ENCODE measurements at regions not wholly inside any gene's neighbourhood (a gene's known extent, or its start where the extent isn't known, plus 50 kb on each side); places are given as distances from the start of the nearest gene placed in this dataset.

- H3K36me3 ChIP-seq (ENCODE audit: insufficient read depth), result no peaks in the 10 kb centered on the region
- no peak overlapping the region for H3K27ac ChIP-seq
- H3K4me2 ChIP-seq, result no peak overlapping the region
- H3K79me2 ChIP-seq (ENCODE audit: insufficient read depth, low read depth), result no peaks in the 10 kb centered on the region
- no peak overlapping the region for H3K9ac ChIP-seq
- no peaks in the 10 kb centered on the region for H3K4me1 ChIP-seq (ENCODE audit: low read depth, poor library complexity, severe bottlenecking)
- no peaks in the 10 kb centered on the region for H3K27me3 ChIP-seq (ENCODE audit: insufficient read depth, low read depth)
- H2AFZ ChIP-seq (ENCODE audit: low read depth), result no peak overlapping the region
- TF ChIP-seq CTCF (conservative IDR thresholded peaks at IDR 0.05; ENCODE audit: low read depth, low read length), result no peak
- H3K4me3 ChIP-seq (IDR thresholded peaks at IDR 0.05; ENCODE audit: insufficient read depth, low read depth, low read length), result no peak overlapping the region
- H4K20me1 ChIP-seq (ENCODE audit: insufficient read depth), result no peaks in the 10 kb centered on the region
Observed at GRCh38 chr3:191768421-191768820, 307.5 kb downstream of the PYDC2 start.

DNA sequence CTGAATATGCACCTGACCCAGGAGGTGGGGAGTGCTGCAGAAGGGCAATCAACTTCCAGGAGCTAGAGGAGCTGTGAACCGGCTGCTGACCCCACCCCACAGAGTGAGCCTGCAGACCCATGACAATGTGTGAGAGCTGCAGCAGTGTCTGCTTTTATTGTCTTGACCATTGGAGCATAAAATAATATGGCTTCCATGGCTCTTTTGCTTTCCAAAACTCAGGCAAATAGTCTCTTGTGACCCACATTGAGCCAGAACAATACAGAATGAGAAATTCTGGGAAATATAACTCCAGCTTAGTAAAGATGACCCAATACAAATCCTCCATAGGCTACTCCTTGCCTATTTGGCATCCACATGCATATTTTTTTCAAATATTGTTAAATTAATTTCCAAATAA is 309.6 kb downstream of the PYDC2 start:
- Histone ChIP-seq H3K4me2 (no peak overlapping the region), H3K9ac (no peak overlapping the region), H2AFZ (ENCODE audit: low read depth) (no peak overlapping the region), H3K79me2 (ENCODE audit: insufficient read depth, low read depth) (no peaks in the 10 kb centered on the region), H3K27me3 (ENCODE audit: insufficient read depth, low read depth) (no peaks in the 10 kb centered on the region), H3K36me3 (ENCODE audit: insufficient read depth) (no peaks in the 10 kb centered on the region), H3K4me1 (ENCODE audit: low read depth, poor library complexity, severe bottlenecking) (no peaks in the 10 kb centered on the region), H3K4me3 (IDR thresholded peaks at IDR 0.05; ENCODE audit: insufficient read depth, low read depth, low read length) (no peak overlapping the region), H3K27ac (no peak overlapping the region), H4K20me1 (ENCODE audit: insufficient read depth) (no peaks in the 10 kb centered on the region)
- no peak for TF ChIP-seq CTCF (conservative IDR thresholded peaks at IDR 0.05; ENCODE audit: low read depth, low read length)

GRCh38 chr3:191774485-191774884 is 313.5 kb downstream of the PYDC2 start:
- no peaks in the 10 kb centered on the region for H3K4me1 ChIP-seq (ENCODE audit: low read depth, poor library complexity, severe bottlenecking)
- H3K4me2 ChIP-seq, result no peak overlapping the region
- H3K27ac ChIP-seq, result no peak overlapping the region
- no peak overlapping the region for H3K4me3 ChIP-seq (IDR thresholded peaks at IDR 0.05; ENCODE audit: insufficient read depth, low read depth, low read length)
- H3K9ac ChIP-seq, result no peak overlapping the region
- no peaks in the 10 kb centered on the region for H4K20me1 ChIP-seq (ENCODE audit: insufficient read depth)
- H3K79me2 ChIP-seq (ENCODE audit: insufficient read depth, low read depth), result no peaks in the 10 kb centered on the region
- TF ChIP-seq CTCF (conservative IDR thresholded peaks at IDR 0.05; ENCODE audit: low read depth, low read length), result no peak
- no peak overlapping the region for H2AFZ ChIP-seq (ENCODE audit: low read depth)
- no peaks in the 10 kb centered on the region for H3K36me3 ChIP-seq (ENCODE audit: insufficient read depth)
- no peaks in the 10 kb centered on the region for H3K27me3 ChIP-seq (ENCODE audit: insufficient read depth, low read depth)

GRCh38 chr3:191775451-191776233 is 314.7 kb downstream of the PYDC2 start:
- H4K20me1 ChIP-seq (ENCODE audit: insufficient read depth), result no peaks in the 10 kb centered on the region
- H3K79me2 ChIP-seq (ENCODE audit: insufficient read depth, low read depth), result no peaks in the 10 kb centered on the region
- H3K4me3 ChIP-seq (IDR thresholded peaks at IDR 0.05; ENCODE audit: insufficient read depth, low read depth, low read length), result no peak overlapping the region
- no peaks in the 10 kb centered on the region for H3K36me3 ChIP-seq (ENCODE audit: insufficient read depth)
- H3K4me1 ChIP-seq (ENCODE audit: low read depth, poor library complexity, severe bottlenecking), result no peaks in the 10 kb centered on the region
- no peaks in the 10 kb centered on the region for H3K27me3 ChIP-seq (ENCODE audit: insufficient read depth, low read depth)
- no peak overlapping the region for H3K4me2 ChIP-seq
- no peak overlapping the region for H3K27ac ChIP-seq
- no peak for TF ChIP-seq CTCF (conservative IDR thresholded peaks at IDR 0.05; ENCODE audit: low read depth, low read length)
- H3K9ac ChIP-seq, result no peak overlapping the region
- no peak overlapping the region for H2AFZ ChIP-seq (ENCODE audit: low read depth)
